ENCODE measurements at regions not wholly inside any gene's neighbourhood (a gene's known extent, or its start where the extent isn't known, plus 50 kb on each side); places are given as distances from the start of the nearest gene placed in this dataset.

DNA sequence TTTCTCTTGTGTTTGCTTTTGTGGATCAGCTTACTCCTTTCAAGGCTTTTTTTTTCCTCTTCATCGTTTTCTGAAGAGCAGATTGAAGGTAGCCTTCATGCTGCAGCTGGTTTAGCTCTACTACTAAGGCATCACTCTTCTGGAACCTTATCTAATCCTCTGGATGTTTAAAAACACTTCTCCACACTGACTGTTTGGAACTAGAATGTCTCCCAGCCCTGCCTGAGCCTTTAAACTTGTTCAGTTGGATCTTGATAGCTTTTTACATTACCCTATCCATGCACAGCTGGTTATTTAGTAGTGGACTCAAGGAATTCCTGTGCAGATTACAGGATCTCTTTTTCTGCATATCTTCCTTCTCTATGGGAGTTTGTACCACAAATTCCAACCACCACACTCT is 108.9 kb upstream of the ASCC3 start:
- WGBS (ENCODE audit: insufficient coverage) = 100% methylated on average over 1 of the region's 1 CpG
- no peaks in the 10 kb centered on the region for H3K4me1 ChIP-seq (ENCODE audit: control extremely low read depth in 1 of 4, control insufficient read depth in 4 of 4, insufficient read depth in 4 of 4, low read length in 3 of 4)
- H3K27ac ChIP-seq (ENCODE audit: insufficient read depth in 1 of 2, low read depth in 1 of 2, low read length in 2 of 2, poor library complexity in 1 of 2, severe bottlenecking in 2 of 2) = no peak overlapping the region
- no peaks in the 10 kb centered on the region for H3K36me3 ChIP-seq (ENCODE audit: control insufficient read depth in 4 of 4, insufficient read depth in 4 of 4, low read length in 3 of 4)
- DNase-seq = no peak
- H3K4me3 ChIP-seq (ENCODE audit: control insufficient read depth in 1 of 7, extremely low read depth in 1 of 7, insufficient read depth in 4 of 7, low read depth in 2 of 7, low read length in 6 of 7) = no peak overlapping the region
- H3K27me3 ChIP-seq (replicated peaks in 2 of 5; ENCODE audit: control insufficient read depth in 4 of 5, insufficient read depth in 5 of 5, low read length in 4 of 5) = no peaks in the 10 kb centered on the region
- no peaks in the 10 kb centered on the region for H3K9me3 ChIP-seq (ENCODE audit: control extremely low read depth in 1 of 5, control insufficient read depth in 4 of 5, insufficient read depth in 2 of 5, low read depth in 1 of 5, low read length in 4 of 5)
- ChIA-PET CTCF (no interaction called here), POLR2A (no interaction called here)

DNA sequence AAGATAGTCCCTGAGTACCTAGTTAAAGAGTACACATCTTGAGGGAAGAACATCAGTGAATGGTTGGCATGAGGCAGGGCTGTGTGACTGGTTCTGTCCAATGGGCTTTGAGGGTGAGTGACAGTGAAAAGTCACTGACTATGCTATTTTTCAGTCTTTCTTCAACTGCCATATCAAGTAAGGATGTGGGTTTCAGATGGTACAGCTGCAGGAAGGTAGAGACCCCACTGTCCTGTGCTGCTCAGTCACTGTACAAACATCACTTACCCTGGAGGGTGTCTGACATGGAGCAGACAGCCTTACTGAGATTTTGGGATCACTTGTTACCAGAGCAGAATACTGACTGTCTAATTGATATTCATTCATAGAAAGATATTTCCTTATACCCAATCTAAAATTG is 115.3 kb upstream of the ASCC3 start:
- Histone ChIP-seq H3K36me3 (ENCODE audit: control insufficient read depth in 4 of 4, insufficient read depth in 4 of 4, low read length in 3 of 4) (no peaks in the 10 kb centered on the region), H3K4me1 (ENCODE audit: control extremely low read depth in 1 of 4, control insufficient read depth in 4 of 4, insufficient read depth in 4 of 4, low read length in 3 of 4) (no peaks in the 10 kb centered on the region), H3K27me3 (replicated peaks in 2 of 5; ENCODE audit: control insufficient read depth in 4 of 5, insufficient read depth in 5 of 5, low read length in 4 of 5) (no peaks in the 10 kb centered on the region), H3K27ac (ENCODE audit: insufficient read depth in 1 of 2, low read depth in 1 of 2, low read length in 2 of 2, poor library complexity in 1 of 2, severe bottlenecking in 2 of 2) (no peak overlapping the region), H3K9me3 (ENCODE audit: control extremely low read depth in 1 of 5, control insufficient read depth in 4 of 5, insufficient read depth in 2 of 5, low read depth in 1 of 5, low read length in 4 of 5) (no peaks in the 10 kb centered on the region), H3K4me3 (ENCODE audit: control insufficient read depth in 1 of 7, extremely low read depth in 1 of 7, insufficient read depth in 4 of 7, low read depth in 2 of 7, low read length in 6 of 7) (no peak overlapping the region)
- CTCF ChIA-PET = no interaction called here
- no peak for DNase-seq
- POLR2A ChIA-PET = no interaction called here

- DNase-seq = no peak
- H3K9me3 ChIP-seq (ENCODE audit: control extremely low read depth in 1 of 5, control insufficient read depth in 4 of 5, insufficient read depth in 2 of 5, low read depth in 1 of 5, low read length in 4 of 5) = no peaks in the 10 kb centered on the region
- H3K27me3 ChIP-seq (replicated peaks in 2 of 5; ENCODE audit: control insufficient read depth in 4 of 5, insufficient read depth in 5 of 5, low read length in 4 of 5) = no peaks in the 10 kb centered on the region
- no peak overlapping the region for H3K27ac ChIP-seq (ENCODE audit: insufficient read depth in 1 of 2, low read depth in 1 of 2, low read length in 2 of 2, poor library complexity in 1 of 2, severe bottlenecking in 2 of 2)
- POLR2A ChIA-PET = no interaction called here
- 100% methylated on average over 1 of the region's 3 CpGs for WGBS (ENCODE audit: insufficient coverage)
- no peaks in the 10 kb centered on the region for H3K4me1 ChIP-seq (ENCODE audit: control extremely low read depth in 1 of 4, control insufficient read depth in 4 of 4, insufficient read depth in 4 of 4, low read length in 3 of 4)
- no peaks in the 10 kb centered on the region for H3K36me3 ChIP-seq (ENCODE audit: control insufficient read depth in 4 of 4, insufficient read depth in 4 of 4, low read length in 3 of 4)
- CTCF ChIA-PET = no interaction called here
- H3K4me3 ChIP-seq (ENCODE audit: control insufficient read depth in 1 of 7, extremely low read depth in 1 of 7, insufficient read depth in 4 of 7, low read depth in 2 of 7, low read length in 6 of 7) = no peak overlapping the region
These were observed 117.0 kb upstream of the ASCC3 start for GRCh38 chr6:100998111-100998510.

- 100% methylated on average over 2 of the region's 2 CpGs for WGBS (ENCODE audit: insufficient coverage)
- H3K4me1 ChIP-seq (ENCODE audit: control extremely low read depth in 1 of 4, control insufficient read depth in 4 of 4, insufficient read depth in 4 of 4, low read length in 3 of 4) = no peaks in the 10 kb centered on the region
- no peak overlapping the region for H3K27ac ChIP-seq (ENCODE audit: insufficient read depth in 1 of 2, low read depth in 1 of 2, low read length in 2 of 2, poor library complexity in 1 of 2, severe bottlenecking in 2 of 2)
- POLR2A ChIA-PET = no interaction called here
- no peak for DNase-seq
- no peaks in the 10 kb centered on the region for H3K36me3 ChIP-seq (ENCODE audit: control insufficient read depth in 4 of 4, insufficient read depth in 4 of 4, low read length in 3 of 4)
- no peak overlapping the region for H3K4me3 ChIP-seq (ENCODE audit: control insufficient read depth in 1 of 7, extremely low read depth in 1 of 7, insufficient read depth in 4 of 7, low read depth in 2 of 7, low read length in 6 of 7)
- H3K27me3 ChIP-seq (replicated peaks in 2 of 5; ENCODE audit: control insufficient read depth in 4 of 5, insufficient read depth in 5 of 5, low read length in 4 of 5) = no peaks in the 10 kb centered on the region
- no peaks in the 10 kb centered on the region for H3K9me3 ChIP-seq (ENCODE audit: control extremely low read depth in 1 of 5, control insufficient read depth in 4 of 5, insufficient read depth in 2 of 5, low read depth in 1 of 5, low read length in 4 of 5)
- CTCF ChIA-PET = no interaction called here
These were observed 118.0 kb upstream of the ASCC3 start for GRCh38 chr6:100999034-100999597.

GRCh38 chr6:101000341-101000740 is 119.2 kb upstream of the ASCC3 start:
- no peaks in the 10 kb centered on the region for H3K4me1 ChIP-seq (ENCODE audit: control extremely low read depth in 1 of 4, control insufficient read depth in 4 of 4, insufficient read depth in 4 of 4, low read length in 3 of 4)
- POLR2A ChIA-PET = no interaction called here
- H3K27ac ChIP-seq (ENCODE audit: insufficient read depth in 1 of 2, low read depth in 1 of 2, low read length in 2 of 2, poor library complexity in 1 of 2, severe bottlenecking in 2 of 2) = no peak overlapping the region

GRCh38 chr6:101001012-101001411 is 119.9 kb upstream of the ASCC3 start:
- POLR2A ChIA-PET = no interaction called here
- H3K27ac ChIP-seq (ENCODE audit: insufficient read depth in 1 of 2, low read depth in 1 of 2, low read length in 2 of 2, poor library complexity in 1 of 2, severe bottlenecking in 2 of 2) = no peak overlapping the region
- no peak overlapping the region for H3K4me3 ChIP-seq (ENCODE audit: control insufficient read depth in 1 of 7, extremely low read depth in 1 of 7, insufficient read depth in 4 of 7, low read depth in 2 of 7, low read length in 6 of 7)
- CTCF ChIA-PET = no interaction called here
- no peaks in the 10 kb centered on the region for H3K36me3 ChIP-seq (ENCODE audit: control insufficient read depth in 4 of 4, insufficient read depth in 4 of 4, low read length in 3 of 4)
- no peak for DNase-seq
- no peaks in the 10 kb centered on the region for H3K4me1 ChIP-seq (ENCODE audit: control extremely low read depth in 1 of 4, control insufficient read depth in 4 of 4, insufficient read depth in 4 of 4, low read length in 3 of 4)
- H3K27me3 ChIP-seq (replicated peaks in 2 of 5; ENCODE audit: control insufficient read depth in 4 of 5, insufficient read depth in 5 of 5, low read length in 4 of 5) = no peaks in the 10 kb centered on the region
- no CpG with 5 or more reads among the region's 1 CpG for WGBS (ENCODE audit: insufficient coverage)
- peaks cover 0 to 2% (median 0%) of the 10 kb centered on the region in 5 experiments for H3K9me3 ChIP-seq (ENCODE audit: control extremely low read depth in 1 of 5, control insufficient read depth in 4 of 5, insufficient read depth in 2 of 5, low read depth in 1 of 5, low read length in 4 of 5)

More at GRCh38 chr6:101000341-101000740, 119.2 kb upstream of the ASCC3 start:
- 83% methylated on average over 3 of the region's 3 CpGs for WGBS (ENCODE audit: insufficient coverage)
- no peak for DNase-seq
- peaks cover 0 to 2% (median 0%) of the 10 kb centered on the region in 5 experiments for H3K9me3 ChIP-seq (ENCODE audit: control extremely low read depth in 1 of 5, control insufficient read depth in 4 of 5, insufficient read depth in 2 of 5, low read depth in 1 of 5, low read length in 4 of 5)
- CTCF ChIA-PET = no interaction called here
- no peak overlapping the region for H3K4me3 ChIP-seq (ENCODE audit: control insufficient read depth in 1 of 7, extremely low read depth in 1 of 7, insufficient read depth in 4 of 7, low read depth in 2 of 7, low read length in 6 of 7)
- no peaks in the 10 kb centered on the region for H3K36me3 ChIP-seq (ENCODE audit: control insufficient read depth in 4 of 4, insufficient read depth in 4 of 4, low read length in 3 of 4)
- H3K27me3 ChIP-seq (replicated peaks in 2 of 5; ENCODE audit: control insufficient read depth in 4 of 5, insufficient read depth in 5 of 5, low read length in 4 of 5) = no peaks in the 10 kb centered on the region

GRCh38 chr6:101001607-101002006 is 120.5 kb upstream of the ASCC3 start:
- H3K4me1 ChIP-seq (ENCODE audit: control extremely low read depth in 1 of 4, control insufficient read depth in 4 of 4, insufficient read depth in 4 of 4, low read length in 3 of 4) = no peaks in the 10 kb centered on the region
- no CpG with 5 or more reads among the region's 1 CpG for WGBS (ENCODE audit: insufficient coverage)
- no peaks in the 10 kb centered on the region for H3K36me3 ChIP-seq (ENCODE audit: control insufficient read depth in 4 of 4, insufficient read depth in 4 of 4, low read length in 3 of 4)
- peaks cover 0 to 2% (median 0%) of the 10 kb centered on the region in 5 experiments for H3K9me3 ChIP-seq (ENCODE audit: control extremely low read depth in 1 of 5, control insufficient read depth in 4 of 5, insufficient read depth in 2 of 5, low read depth in 1 of 5, low read length in 4 of 5)
- POLR2A ChIA-PET = no interaction called here
- no peak overlapping the region for H3K27ac ChIP-seq (ENCODE audit: insufficient read depth in 1 of 2, low read depth in 1 of 2, low read length in 2 of 2, poor library complexity in 1 of 2, severe bottlenecking in 2 of 2)
- CTCF ChIA-PET = no interaction called here
- H3K27me3 ChIP-seq (replicated peaks in 2 of 5; ENCODE audit: control insufficient read depth in 4 of 5, insufficient read depth in 5 of 5, low read length in 4 of 5) = no peaks in the 10 kb centered on the region
- no peak for DNase-seq
- no peak overlapping the region for H3K4me3 ChIP-seq (ENCODE audit: control insufficient read depth in 1 of 7, extremely low read depth in 1 of 7, insufficient read depth in 4 of 7, low read depth in 2 of 7, low read length in 6 of 7)

All from common myeloid progenitor, CD34-positive (primary cell).